Mesenchymal stem cell (in vitro differentiated cells and primary cell): ENCODE measurements at regions not wholly inside any gene's neighbourhood (a gene's known extent, or its start where the extent isn't known, plus 50 kb on each side); places are given as distances from the start of the nearest gene placed in this dataset.

Experiments
- DNase-seq: peaks from one replicate; pipeline ENCODE4 v3.0.0-alpha.2; 2013
- H2AFZ ChIP-seq: one replicate; pipeline ENCODE4 v1.6.1; 2013; ENCODE audit warnings: low read depth, mild to moderate bottlenecking, control low read depth, inconsistent platforms, low read length, moderate library complexity
- H2AK5ac ChIP-seq: 2 replicates; pipeline ENCODE4 v1.6.1; 2013; ENCODE audit warnings: low read length, moderate library complexity, mild to moderate bottlenecking, inconsistent platforms; ENCODE audit not compliant: severe bottlenecking
- H2BK120ac ChIP-seq: one replicate; pipeline ENCODE4 v1.6.1; 2013; ENCODE audit warnings: low read depth, mild to moderate bottlenecking, inconsistent platforms, low read length, moderate library complexity
- H2BK12ac ChIP-seq, 2 experiments: one replicate each; pipeline ENCODE4 v1.6.1; 2013; ENCODE audit warnings: inconsistent platforms in 2 of 2, low read length in 2 of 2, mild to moderate bottlenecking in 2 of 2, moderate library complexity in 2 of 2, control low read depth in 1 of 2
- H2BK15ac ChIP-seq: one replicate; pipeline ENCODE4 v1.6.1; 2013; ENCODE audit warnings: mild to moderate bottlenecking, low read depth, inconsistent platforms; ENCODE audit not compliant: poor library complexity, severe bottlenecking
- H2BK5ac ChIP-seq: 2 replicates; pipeline ENCODE4 v1.6.1; 2013; ENCODE audit warnings: low read depth, mild to moderate bottlenecking, low read length, control low read depth, inconsistent platforms; ENCODE audit not compliant: poor library complexity, severe bottlenecking
- H3K14ac ChIP-seq, 2 experiments: one replicate each; pipeline ENCODE4 v1.6.1; 2013; ENCODE audit warnings: inconsistent platforms in 2 of 2, low read length in 2 of 2, control low read depth in 1 of 2, mild to moderate bottlenecking in 1 of 2, moderate library complexity in 1 of 2
- H3K18ac ChIP-seq, 2 experiments: one replicate each; pipeline ENCODE4 v1.6.1; 2013; ENCODE audit warnings: inconsistent platforms in 2 of 2, low read length in 2 of 2, control low read depth in 1 of 2, low read depth in 1 of 2, mild to moderate bottlenecking in 1 of 2
- H3K23ac ChIP-seq, 2 experiments: one replicate each; pipeline ENCODE4 v1.6.1; 2013; ENCODE audit warnings: inconsistent platforms in 2 of 2, low read length in 2 of 2, mild to moderate bottlenecking in 2 of 2, moderate library complexity in 2 of 2, control low read depth in 1 of 2
- H3K27ac ChIP-seq: 2 replicates; pipeline ENCODE4 v1.5.1; 2013; ENCODE audit warnings: mild to moderate bottlenecking, moderate library complexity, low read length, control low read depth, inconsistent platforms; ENCODE audit not compliant: poor library complexity, severe bottlenecking
- H3K27me3 ChIP-seq, 2 experiments: 2 replicates each; pipeline versions ENCODE4 v1.6.1 to v1.7.0; 2013; ENCODE audit warnings: low read length in 2 of 2, mild to moderate bottlenecking in 2 of 2, moderate library complexity in 2 of 2, control low read depth in 1 of 2, inconsistent platforms in 1 of 2; ENCODE audit not compliant: control insufficient read depth in 1 of 2, insufficient read depth in 1 of 2
- H3K36me3 ChIP-seq, 2 experiments: 2 replicates each; pipeline versions ENCODE4 v1.6.1 to v1.7.0; 2013; ENCODE audit warnings: low read length in 2 of 2, control low read depth in 1 of 2, inconsistent platforms in 1 of 2, low read depth in 1 of 2, mild to moderate bottlenecking in 1 of 2; ENCODE audit not compliant: insufficient read depth in 2 of 2, control insufficient read depth in 1 of 2
- H3K4ac ChIP-seq, 2 experiments: one replicate each; pipeline ENCODE4 v1.6.1; 2013; ENCODE audit warnings: inconsistent platforms in 2 of 2, low read length in 2 of 2, mild to moderate bottlenecking in 2 of 2, moderate library complexity in 2 of 2, control low read depth in 1 of 2, low read depth in 1 of 2
- H3K4me1 ChIP-seq: 2 replicates; pipeline ENCODE4 v1.6.1; 2013; ENCODE audit warnings: low read depth, low read length, control low read depth; ENCODE audit not compliant: control insufficient read depth, insufficient read depth
- H3K4me2 ChIP-seq: 2 replicates; pipeline ENCODE4 v1.6.1; 2013; ENCODE audit warnings: low read length, mild to moderate bottlenecking, inconsistent platforms; ENCODE audit not compliant: poor library complexity, severe bottlenecking
- H3K4me3 ChIP-seq, 2 experiments: 2 replicates each; pipeline versions ENCODE4 v1.5.1 to v1.7.0; 2013; ENCODE audit warnings: low read length in 2 of 2, mild to moderate bottlenecking in 2 of 2, control low read depth in 1 of 2, low read depth in 1 of 2; ENCODE audit not compliant: insufficient read depth in 1 of 2
- H3K79me1 ChIP-seq: replicated peaks from 2 replicates; pipeline ENCODE4 v1.6.1; 2013; ENCODE audit warnings: mild to moderate bottlenecking, control low read depth, low read length, inconsistent platforms; ENCODE audit not compliant: poor library complexity, severe bottlenecking
- H3K9ac ChIP-seq: 2 replicates; pipeline ENCODE4 v1.7.0; 2013; ENCODE audit warnings: mild to moderate bottlenecking, low read length, moderate library complexity
- H3K9me3 ChIP-seq: 2 replicates; pipeline ENCODE4 v1.7.0; 2013; ENCODE audit warnings: mild to moderate bottlenecking, low read length; ENCODE audit not compliant: control insufficient read depth
- H4K8ac ChIP-seq: one replicate; pipeline ENCODE4 v1.6.1; 2013; ENCODE audit warnings: inconsistent platforms, mild to moderate bottlenecking, low read length, moderate library complexity
- H4K91ac ChIP-seq: one replicate; pipeline ENCODE4 v1.6.1; 2013; ENCODE audit warnings: mild to moderate bottlenecking, low read length, inconsistent platforms
- WGBS: methylation state at CpG from one replicate; pipeline ENCODE4 v1.1.7; 2013; ENCODE audit warnings: mixed read lengths; 5-methylcytosine and 5-hydroxymethylcytosine counted together

- H2BK5ac ChIP-seq, result no peak overlapping the region
- H3K14ac ChIP-seq, result no peak overlapping the region
- H2BK15ac ChIP-seq, result no peak overlapping the region
- no peak overlapping the region for H3K4ac ChIP-seq
- no peaks in the 10 kb centered on the region for H3K27me3 ChIP-seq
- no peak overlapping the region for H3K4me2 ChIP-seq
- no peaks in the 10 kb centered on the region for H3K4me1 ChIP-seq
- no peak overlapping the region for H3K27ac ChIP-seq
- no peak overlapping the region for H4K8ac ChIP-seq
- no peak overlapping the region for H4K91ac ChIP-seq
- no peak overlapping the region for H2AFZ ChIP-seq
- WGBS, result 100% methylated on average over 1 of the region's 1 CpG
- H3K4me3 ChIP-seq, result no peak overlapping the region
- DNase-seq, result no peak
- H3K9me3 ChIP-seq, result no peaks in the 10 kb centered on the region
- H3K9ac ChIP-seq, result no peak overlapping the region
- no peaks in the 10 kb centered on the region for H3K79me1 ChIP-seq
- peak overlapping the region in 1 of 2 experiments; percentile 72 for H2BK12ac ChIP-seq
- H3K23ac ChIP-seq, result no peak overlapping the region
- H3K36me3 ChIP-seq, result no peaks in the 10 kb centered on the region
- no peak overlapping the region for H2AK5ac ChIP-seq
- no peak overlapping the region for H3K18ac ChIP-seq
- H2BK120ac ChIP-seq, result no peak overlapping the region
Measured at GRCh38 chr3:106175276-106175675, 306.5 kb upstream of the CBLB start.

- H3K27ac ChIP-seq, result no peak overlapping the region
- no peak overlapping the region for H3K23ac ChIP-seq
- no peaks in the 10 kb centered on the region for H3K9me3 ChIP-seq
- H3K4me3 ChIP-seq, result peak overlapping the region in 1 of 2 experiments; percentile 65
- no peaks in the 10 kb centered on the region for H3K4me1 ChIP-seq
- no peak overlapping the region for H4K91ac ChIP-seq
- H2BK12ac ChIP-seq, result no peak overlapping the region
- H3K9ac ChIP-seq, result peak overlapping the region; percentile 72
- no peak overlapping the region for H2BK15ac ChIP-seq
- H2BK120ac ChIP-seq, result no peak overlapping the region
- no peak overlapping the region for H3K14ac ChIP-seq
- no peaks in the 10 kb centered on the region for H3K79me1 ChIP-seq
- 29% methylated on average over 3 of the region's 3 CpGs for WGBS
- no peak overlapping the region for H2BK5ac ChIP-seq
- H2AFZ ChIP-seq, result no peak overlapping the region
- no peak overlapping the region for H3K18ac ChIP-seq
- H2AK5ac ChIP-seq, result no peak overlapping the region
- no peak overlapping the region for H4K8ac ChIP-seq
- no peak overlapping the region for H3K4me2 ChIP-seq
- DNase-seq, result peak; percentile 53
- H3K27me3 ChIP-seq, result no peaks in the 10 kb centered on the region
- H3K4ac ChIP-seq, result no peak overlapping the region
- H3K36me3 ChIP-seq, result no peaks in the 10 kb centered on the region
Measured at GRCh38 chr3:106176734-106177133, 307.9 kb upstream of the CBLB start.

- H3K36me3 ChIP-seq, result no peaks in the 10 kb centered on the region
- H3K23ac ChIP-seq, result no peak overlapping the region
- H3K4me3 ChIP-seq, result no peak overlapping the region
- no peak overlapping the region for H3K27ac ChIP-seq
- H3K9me3 ChIP-seq, result no peaks in the 10 kb centered on the region
- WGBS, result 94% methylated on average over 4 of the region's 5 CpGs
- no peak overlapping the region for H2AK5ac ChIP-seq
- no peak overlapping the region for H3K9ac ChIP-seq
- H3K27me3 ChIP-seq, result no peaks in the 10 kb centered on the region
- H3K4me1 ChIP-seq, result no peaks in the 10 kb centered on the region
- H3K14ac ChIP-seq, result no peak overlapping the region
- no peaks in the 10 kb centered on the region for H3K79me1 ChIP-seq
- no peak overlapping the region for H2BK5ac ChIP-seq
- H4K8ac ChIP-seq, result no peak overlapping the region
- no peak overlapping the region for H3K4me2 ChIP-seq
- H4K91ac ChIP-seq, result no peak overlapping the region
- no peak overlapping the region for H2BK12ac ChIP-seq
- no peak overlapping the region for H2AFZ ChIP-seq
- H3K18ac ChIP-seq, result no peak overlapping the region
- no peak overlapping the region for H3K4ac ChIP-seq
- DNase-seq, result no peak
- no peak overlapping the region for H2BK15ac ChIP-seq
- no peak overlapping the region for H2BK120ac ChIP-seq
Measured at GRCh38 chr3:106182950-106183511, 314.2 kb upstream of the CBLB start.

GRCh38 chr3:106183762-106184391, 315.1 kb upstream of the CBLB start:
- Histone ChIP-seq H4K8ac (no peak overlapping the region), H3K9ac (no peak overlapping the region), H3K4me2 (no peak overlapping the region), H3K4ac (no peak overlapping the region), H3K27ac (no peak overlapping the region), H2BK5ac (no peak overlapping the region), H2BK12ac (no peak overlapping the region), H3K14ac (no peak overlapping the region), H3K4me1 (no peaks in the 10 kb centered on the region), H3K23ac (no peak overlapping the region), H3K18ac (no peak overlapping the region), H2BK120ac (no peak overlapping the region), H2AK5ac (no peak overlapping the region), H3K36me3 (no peaks in the 10 kb centered on the region), H3K27me3 (no peaks in the 10 kb centered on the region), H2BK15ac (no peak overlapping the region), H2AFZ (no peak overlapping the region), H3K4me3 (no peak overlapping the region), H4K91ac (no peak overlapping the region), H3K79me1 (no peaks in the 10 kb centered on the region), H3K9me3 (no peaks in the 10 kb centered on the region)
- peak; percentile 50 for DNase-seq
- WGBS, result 72% methylated on average over 1 of the region's 1 CpG
